PFSK-1 (cell line): ENCODE measurements at regions not wholly inside any gene's neighbourhood (a gene's known extent, or its start where the extent isn't known, plus 50 kb on each side); places are given as distances from the start of the nearest gene placed in this dataset.

Experiments used
- FOXP2 ChIP-seq: optimal IDR thresholded peaks from 2 replicates; pipeline ENCODE3; 2011; ENCODE audit warnings: borderline replicate concordance, control low read depth, inconsistent platforms; ENCODE audit not compliant: insufficient read depth; ENCODE audit errors: extremely low read length, extremely low read depth
- POLR2AphosphoS5 ChIP-seq: IDR thresholded peaks from 2 replicates; pipeline ENCODE4 v1.6.1; 2012; ENCODE audit warnings: low read depth, mild to moderate bottlenecking, control low read depth, low read length, moderate library complexity
- SIN3A ChIP-seq: IDR thresholded peaks from 2 replicates; pipeline ENCODE4 v1.6.1; 2012; ENCODE audit warnings: mild to moderate bottlenecking, low read length, moderate library complexity, borderline replicate concordance; ENCODE audit not compliant: insufficient read depth
- TAF1 ChIP-seq: IDR thresholded peaks from 2 replicates; pipeline ENCODE4 v1.6.1; 2012; ENCODE audit warnings: low read length, control low read depth, borderline replicate concordance; ENCODE audit not compliant: insufficient read depth
- TF ChIP-seq, protein P1 (sequence below), 2 experiments: IDR thresholded peaks; 2 replicates each; pipeline versions ENCODE4 v1.6.1 to v1.8.0; 2011 to 2012; ENCODE audit warnings: low read depth in 2 of 2, low read length in 2 of 2, control low read depth in 1 of 2, inconsistent platforms in 1 of 2, mild to moderate bottlenecking in 1 of 2, moderate library complexity in 1 of 2; ENCODE audit not compliant: insufficient read depth in 1 of 2

DNA sequence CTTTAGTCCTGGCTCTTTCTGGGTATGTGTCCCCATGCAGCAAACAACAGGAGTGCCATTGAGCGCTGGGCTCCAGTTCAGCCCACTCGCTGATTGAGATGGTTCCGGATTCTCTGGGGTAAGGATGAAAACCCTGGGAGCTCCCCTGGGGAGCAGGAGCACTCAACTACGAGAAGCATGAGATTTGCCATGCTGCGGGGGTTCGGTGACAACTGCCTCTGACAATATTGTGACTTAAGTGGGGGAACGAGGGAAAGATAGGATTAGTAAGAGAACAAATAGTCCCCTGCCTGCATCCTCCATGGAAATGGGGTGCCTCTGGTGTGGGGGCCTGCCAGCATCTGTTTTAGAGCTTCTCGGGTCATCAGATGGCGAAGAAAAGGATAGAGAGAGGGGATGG, 123.6 kb upstream of the IPO9 start:
- TF ChIP-seq, protein P1, sequence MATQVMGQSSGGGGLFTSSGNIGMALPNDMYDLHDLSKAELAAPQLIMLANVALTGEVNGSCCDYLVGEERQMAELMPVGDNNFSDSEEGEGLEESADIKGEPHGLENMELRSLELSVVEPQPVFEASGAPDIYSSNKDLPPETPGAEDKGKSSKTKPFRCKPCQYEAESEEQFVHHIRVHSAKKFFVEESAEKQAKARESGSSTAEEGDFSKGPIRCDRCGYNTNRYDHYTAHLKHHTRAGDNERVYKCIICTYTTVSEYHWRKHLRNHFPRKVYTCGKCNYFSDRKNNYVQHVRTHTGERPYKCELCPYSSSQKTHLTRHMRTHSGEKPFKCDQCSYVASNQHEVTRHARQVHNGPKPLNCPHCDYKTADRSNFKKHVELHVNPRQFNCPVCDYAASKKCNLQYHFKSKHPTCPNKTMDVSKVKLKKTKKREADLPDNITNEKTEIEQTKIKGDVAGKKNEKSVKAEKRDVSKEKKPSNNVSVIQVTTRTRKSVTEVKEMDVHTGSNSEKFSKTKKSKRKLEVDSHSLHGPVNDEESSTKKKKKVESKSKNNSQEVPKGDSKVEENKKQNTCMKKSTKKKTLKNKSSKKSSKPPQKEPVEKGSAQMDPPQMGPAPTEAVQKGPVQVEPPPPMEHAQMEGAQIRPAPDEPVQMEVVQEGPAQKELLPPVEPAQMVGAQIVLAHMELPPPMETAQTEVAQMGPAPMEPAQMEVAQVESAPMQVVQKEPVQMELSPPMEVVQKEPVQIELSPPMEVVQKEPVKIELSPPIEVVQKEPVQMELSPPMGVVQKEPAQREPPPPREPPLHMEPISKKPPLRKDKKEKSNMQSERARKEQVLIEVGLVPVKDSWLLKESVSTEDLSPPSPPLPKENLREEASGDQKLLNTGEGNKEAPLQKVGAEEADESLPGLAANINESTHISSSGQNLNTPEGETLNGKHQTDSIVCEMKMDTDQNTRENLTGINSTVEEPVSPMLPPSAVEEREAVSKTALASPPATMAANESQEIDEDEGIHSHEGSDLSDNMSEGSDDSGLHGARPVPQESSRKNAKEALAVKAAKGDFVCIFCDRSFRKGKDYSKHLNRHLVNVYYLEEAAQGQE (IDR thresholded peaks at IDR 0.05; ENCODE audit: insufficient read depth in 1 of 2, low read depth in 2 of 2, low read length in 2 of 2) = no peak
- TF ChIP-seq TAF1 (no peak), FOXP2 (no peak), POLR2AphosphoS5 (no peak), SIN3A (no peak)

DNA sequence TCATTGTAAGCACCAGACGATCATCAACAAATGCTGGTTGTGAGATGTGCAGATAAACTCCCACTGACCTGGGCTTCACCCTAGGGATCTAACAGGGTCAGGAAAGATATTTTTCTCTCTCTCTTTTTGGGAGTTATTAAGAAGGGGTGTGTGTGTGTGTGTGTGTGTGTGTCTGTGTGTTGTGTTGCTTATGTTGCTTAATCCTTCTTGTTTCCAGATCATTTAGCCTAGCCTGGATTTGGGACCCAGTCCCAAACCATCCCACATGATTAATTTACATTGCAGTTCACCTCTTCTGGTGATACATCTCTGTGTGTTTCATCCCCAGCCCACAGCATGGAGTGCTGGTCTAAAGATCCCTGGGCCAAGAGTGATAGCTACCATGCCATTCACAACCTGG, 122.8 kb upstream of the IPO9 start:
- TF ChIP-seq, protein P1 (IDR thresholded peaks at IDR 0.05; ENCODE audit: insufficient read depth in 1 of 2, low read depth in 2 of 2, low read length in 2 of 2) = no peak
- TF ChIP-seq SIN3A (no peak), POLR2AphosphoS5 (no peak), TAF1 (no peak), FOXP2 (no peak)

DNA sequence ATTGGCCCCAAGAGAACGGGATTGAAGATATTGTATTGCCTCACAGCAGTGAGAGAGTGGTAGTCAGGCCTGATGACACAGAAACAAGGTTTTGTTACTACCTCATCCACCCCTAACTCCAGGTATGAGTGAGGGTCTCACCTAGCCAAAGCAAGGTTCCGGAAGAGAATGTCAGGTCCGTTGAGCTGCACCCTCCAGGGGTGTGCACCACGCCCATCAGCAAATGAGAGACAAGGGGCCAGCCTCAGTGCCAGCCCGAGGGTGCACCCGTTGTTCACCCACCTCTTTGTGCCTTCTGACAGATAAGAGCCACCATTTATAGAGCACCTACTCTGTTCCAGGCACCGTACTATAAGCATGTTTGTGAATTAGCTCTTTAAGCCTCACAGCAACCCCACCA, 121.9 kb upstream of the IPO9 start:
- TF ChIP-seq FOXP2 = no peak
- TF ChIP-seq TAF1 = no peak
- TF ChIP-seq POLR2AphosphoS5 = no peak
- TF ChIP-seq SIN3A = no peak
- TF ChIP-seq, protein P1 (IDR thresholded peaks at IDR 0.05; ENCODE audit: insufficient read depth in 1 of 2, low read depth in 2 of 2, low read length in 2 of 2) = no peak

GRCh38 chr1:201707656-201708055, 121.3 kb upstream of the IPO9 start:
- TF ChIP-seq TAF1 (no peak), SIN3A (no peak), POLR2AphosphoS5 (no peak), FOXP2 (no peak)
- TF ChIP-seq, protein P1 (IDR thresholded peaks at IDR 0.05; ENCODE audit: insufficient read depth in 1 of 2, low read depth in 2 of 2, low read length in 2 of 2) = no peak

DNA sequence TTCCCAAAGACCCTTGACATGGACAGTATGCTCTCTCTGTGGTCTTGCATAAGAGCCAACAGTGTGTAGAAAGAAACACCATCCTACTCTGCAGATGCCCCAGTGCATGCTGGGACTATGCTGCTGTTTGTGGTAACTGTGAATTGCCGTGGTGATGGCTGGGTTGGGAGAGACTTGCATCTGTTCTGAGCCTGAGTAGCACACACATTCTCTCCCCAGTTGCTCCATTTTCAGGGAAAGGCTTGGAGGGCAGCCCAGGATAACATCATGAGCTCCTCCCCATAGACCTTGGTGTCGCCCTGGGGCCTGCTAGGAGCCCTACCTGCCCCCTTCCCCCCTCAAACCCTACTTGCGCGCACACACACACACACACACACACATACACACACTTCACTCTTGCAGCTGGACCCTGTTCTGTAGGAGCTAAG, 120.9 kb upstream of the IPO9 start:
- TF ChIP-seq POLR2AphosphoS5 (no peak), SIN3A (no peak), TAF1 (no peak), FOXP2 (no peak)
- TF ChIP-seq, protein P1 (IDR thresholded peaks at IDR 0.05; ENCODE audit: insufficient read depth in 1 of 2, low read depth in 2 of 2, low read length in 2 of 2) = no peak
